ENCODE measurements at regions not wholly inside any gene's neighbourhood (a gene's known extent, or its start where the extent isn't known, plus 50 kb on each side); places are given as distances from the start of the nearest gene placed in this dataset.

DNA sequence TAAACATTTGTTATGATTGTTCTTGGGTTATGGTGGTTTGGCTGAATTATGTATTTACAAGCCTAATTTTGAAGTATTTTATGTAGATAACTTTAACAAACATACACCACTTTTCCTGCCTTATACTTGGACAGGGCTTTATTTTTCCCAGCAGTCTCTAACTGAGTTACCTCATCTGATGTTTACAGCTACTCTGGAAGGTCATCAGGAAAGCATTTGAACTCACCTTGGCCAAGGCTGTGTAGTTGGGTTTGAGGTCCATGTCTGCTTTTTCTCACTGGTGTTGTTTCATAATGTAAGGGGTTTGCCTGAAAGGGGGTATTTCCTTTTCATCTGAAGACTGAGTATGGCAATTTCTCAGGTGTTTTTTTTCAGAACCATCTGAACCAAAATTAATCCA lies 193.5 kb downstream of the RWDD3 start:
- no peaks in the 10 kb centered on the region for H3K4me1 ChIP-seq (ENCODE audit: control insufficient read depth in 1 of 2, insufficient read depth in 2 of 2, low read length in 2 of 2)
- H3K36me3 ChIP-seq (ENCODE audit: control insufficient read depth in 1 of 2, insufficient read depth in 2 of 2, low read length in 1 of 2): no peaks in the 10 kb centered on the region
- peaks cover 3% of the 10 kb centered on the region for H3K9me3 ChIP-seq (ENCODE audit: control insufficient read depth, low read length)
- DNase-seq: no peak
- intact Hi-C loops (cut with DNase I): no loop called here
- H3K4me3 ChIP-seq (ENCODE audit: low read length in 2 of 2): no peak overlapping the region
- H3K27me3 ChIP-seq (ENCODE audit: control insufficient read depth in 1 of 2, insufficient read depth in 2 of 2, low read length in 1 of 2): no peaks in the 10 kb centered on the region
- ATAC-seq (ENCODE audit: low FRiP score): no peak
- no peak overlapping the region for H3K27ac ChIP-seq (ENCODE audit: low read depth in 1 of 2, low read length in 2 of 2)

- Histone ChIP-seq H3K4me1 (ENCODE audit: control insufficient read depth in 1 of 2, insufficient read depth in 2 of 2, low read length in 2 of 2) (no peaks in the 10 kb centered on the region), H3K9me3 (ENCODE audit: control insufficient read depth, low read length) (peaks cover 3% of the 10 kb centered on the region), H3K27me3 (ENCODE audit: control insufficient read depth in 1 of 2, insufficient read depth in 2 of 2, low read length in 1 of 2) (no peaks in the 10 kb centered on the region), H3K27ac (ENCODE audit: low read depth in 1 of 2, low read length in 2 of 2) (no peak overlapping the region), H3K36me3 (ENCODE audit: control insufficient read depth in 1 of 2, insufficient read depth in 2 of 2, low read length in 1 of 2) (no peaks in the 10 kb centered on the region), H3K4me3 (ENCODE audit: low read length in 2 of 2) (no peak overlapping the region)
- 38 to 49% methylated on average over 2 of the region's 2 CpGs for WGBS, 2 donors
- intact Hi-C loops (cut with DNase I): no loop called here
- ATAC-seq (ENCODE audit: low FRiP score) (no peak), DNase-seq (no peak)
Observed at GRCh38 chr1:95431235-95431634, 197.2 kb downstream of the RWDD3 start.

GRCh38 chr1:95435611-95436010 lies 201.6 kb downstream of the RWDD3 start:
- ATAC-seq (ENCODE audit: low FRiP score) (no peak), DNase-seq (no peak)
- intact Hi-C loops (cut with DNase I): no loop called here
- Histone ChIP-seq H3K27me3 (ENCODE audit: control insufficient read depth in 1 of 2, insufficient read depth in 2 of 2, low read length in 1 of 2) (no peaks in the 10 kb centered on the region), H3K36me3 (ENCODE audit: control insufficient read depth in 1 of 2, insufficient read depth in 2 of 2, low read length in 1 of 2) (no peaks in the 10 kb centered on the region), H3K4me1 (ENCODE audit: control insufficient read depth in 1 of 2, insufficient read depth in 2 of 2, low read length in 2 of 2) (no peaks in the 10 kb centered on the region), H3K27ac (ENCODE audit: low read depth in 1 of 2, low read length in 2 of 2) (no peak overlapping the region), H3K4me3 (ENCODE audit: low read length in 2 of 2) (no peak overlapping the region), H3K9me3 (ENCODE audit: control insufficient read depth, low read length) (peaks cover 2% of the 10 kb centered on the region)
- WGBS, 2 donors: 81 to 88% methylated on average over 3 of the region's 3 CpGs

GRCh38 chr1:95437011-95437410 lies 203.0 kb downstream of the RWDD3 start:
- Histone ChIP-seq H3K4me1 (ENCODE audit: control insufficient read depth in 1 of 2, insufficient read depth in 2 of 2, low read length in 2 of 2) (no peaks in the 10 kb centered on the region), H3K36me3 (ENCODE audit: control insufficient read depth in 1 of 2, insufficient read depth in 2 of 2, low read length in 1 of 2) (no peaks in the 10 kb centered on the region), H3K27me3 (ENCODE audit: control insufficient read depth in 1 of 2, insufficient read depth in 2 of 2, low read length in 1 of 2) (no peaks in the 10 kb centered on the region), H3K4me3 (ENCODE audit: low read length in 2 of 2) (no peak overlapping the region), H3K27ac (ENCODE audit: low read depth in 1 of 2, low read length in 2 of 2) (no peak overlapping the region), H3K9me3 (ENCODE audit: control insufficient read depth, low read length) (peaks cover 2% of the 10 kb centered on the region)
- DNase-seq (no peak), ATAC-seq (ENCODE audit: low FRiP score) (no peak)
- intact Hi-C loops (cut with DNase I): no loop called here
- WGBS, 2 donors: 55 to 78% methylated on average over 3 of the region's 3 CpGs

DNA sequence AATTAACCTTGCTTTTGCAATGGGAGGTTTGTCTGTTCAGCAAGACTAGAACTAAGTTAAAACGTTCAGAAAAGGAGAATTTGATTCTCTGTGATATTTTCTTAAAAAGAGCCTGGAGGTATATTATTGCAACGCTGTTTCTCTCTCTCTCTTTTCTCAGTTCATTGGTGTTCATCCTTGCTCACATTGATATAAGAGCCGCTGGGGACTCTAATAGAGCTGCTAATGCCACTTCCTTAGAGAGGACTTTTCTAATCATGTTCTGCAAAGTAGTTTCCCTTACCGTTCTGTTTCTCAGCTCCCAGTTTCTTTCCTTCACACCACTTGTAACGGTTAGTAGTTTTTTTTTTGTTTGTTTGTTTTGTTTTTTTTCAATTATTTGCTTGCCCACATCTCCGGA lies 203.8 kb downstream of the RWDD3 start:
- no peak overlapping the region for H3K4me3 ChIP-seq (ENCODE audit: low read length in 2 of 2)
- no peaks in the 10 kb centered on the region for H3K4me1 ChIP-seq (ENCODE audit: control insufficient read depth in 1 of 2, insufficient read depth in 2 of 2, low read length in 2 of 2)
- H3K9me3 ChIP-seq (ENCODE audit: control insufficient read depth, low read length): peaks cover 2% of the 10 kb centered on the region
- H3K27ac ChIP-seq (ENCODE audit: low read depth in 1 of 2, low read length in 2 of 2): no peak overlapping the region
- no peak for DNase-seq
- intact Hi-C loops (cut with DNase I): no loop called here
- no peak for ATAC-seq (ENCODE audit: low FRiP score)
- H3K27me3 ChIP-seq (ENCODE audit: control insufficient read depth in 1 of 2, insufficient read depth in 2 of 2, low read length in 1 of 2): no peaks in the 10 kb centered on the region
- H3K36me3 ChIP-seq (ENCODE audit: control insufficient read depth in 1 of 2, insufficient read depth in 2 of 2, low read length in 1 of 2): no peaks in the 10 kb centered on the region
- whole genome bisulfite sequencing, 2 donors: 44 to 47% methylated on average over 6 of the region's 6 CpGs

- no peak for DNase-seq
- Histone ChIP-seq H3K4me1 (ENCODE audit: control insufficient read depth in 1 of 2, insufficient read depth in 2 of 2, low read length in 2 of 2) (no peaks in the 10 kb centered on the region), H3K4me3 (ENCODE audit: low read length in 2 of 2) (no peak overlapping the region), H3K27ac (ENCODE audit: low read depth in 1 of 2, low read length in 2 of 2) (no peak overlapping the region), H3K9me3 (ENCODE audit: control insufficient read depth, low read length) (peaks cover 2% of the 10 kb centered on the region), H3K36me3 (ENCODE audit: control insufficient read depth in 1 of 2, insufficient read depth in 2 of 2, low read length in 1 of 2) (no peaks in the 10 kb centered on the region), H3K27me3 (ENCODE audit: control insufficient read depth in 1 of 2, insufficient read depth in 2 of 2, low read length in 1 of 2) (no peaks in the 10 kb centered on the region)
- ATAC-seq (ENCODE audit: low FRiP score): no peak
- WGBS, 2 donors: 51 to 55% methylated on average over 4 of the region's 4 CpGs
- intact Hi-C loops (cut with DNase I): no loop called here
Observed at GRCh38 chr1:95438218-95438948, 204.4 kb downstream of the RWDD3 start.

DNA sequence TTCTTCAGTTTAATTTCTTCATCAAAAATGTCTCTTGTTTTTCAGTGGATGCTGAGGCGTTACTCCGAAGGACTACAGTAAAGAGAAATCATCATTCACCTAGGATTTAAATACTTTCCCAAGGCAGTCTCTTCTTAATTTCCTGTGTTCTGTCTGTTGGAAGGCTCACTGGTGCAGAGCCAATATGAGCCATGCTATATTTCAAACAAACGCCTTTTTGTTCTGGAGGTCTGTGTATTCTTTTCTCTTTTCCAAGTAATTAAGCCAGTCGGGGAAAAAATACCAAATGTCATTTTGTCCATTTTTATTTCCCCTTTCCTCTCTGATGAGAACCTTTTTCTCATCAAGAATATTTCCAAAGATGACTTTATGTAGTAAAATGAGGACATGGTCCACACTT lies 206.5 kb downstream of the RWDD3 start:
- WGBS, 2 donors: 61 to 68% methylated on average over 4 of the region's 4 CpGs
- intact Hi-C loops (cut with DNase I): no loop called here
- H3K9me3 ChIP-seq (ENCODE audit: control insufficient read depth, low read length): peaks cover 2% of the 10 kb centered on the region

DNA sequence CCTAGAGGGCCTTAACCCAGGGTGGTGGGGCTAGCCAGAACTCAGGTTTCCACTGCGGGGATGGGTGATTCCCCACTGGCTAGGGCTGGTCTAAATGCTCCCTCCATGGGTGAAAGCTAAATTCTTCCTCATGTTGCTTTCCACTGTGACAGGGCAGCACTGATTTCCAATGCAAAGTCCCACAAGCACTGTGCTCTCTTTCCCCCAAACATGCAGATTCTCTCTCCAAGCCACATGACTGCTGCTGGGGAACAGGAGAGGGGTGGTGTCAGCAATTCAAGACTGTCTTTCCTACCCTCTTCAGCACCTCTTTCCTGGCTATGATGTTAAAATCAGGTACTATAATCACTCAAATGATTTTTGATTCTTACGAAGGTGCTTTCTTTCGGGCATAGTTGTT lies 215.5 kb downstream of the RWDD3 start:
- Histone ChIP-seq H3K27ac (ENCODE audit: low read depth in 1 of 2, low read length in 2 of 2) (no peak overlapping the region), H3K9me3 (ENCODE audit: control insufficient read depth, low read length) (no peaks in the 10 kb centered on the region), H3K36me3 (ENCODE audit: control insufficient read depth in 1 of 2, insufficient read depth in 2 of 2, low read length in 1 of 2) (no peaks in the 10 kb centered on the region), H3K4me3 (ENCODE audit: low read length in 2 of 2) (no peak overlapping the region), H3K27me3 (ENCODE audit: control insufficient read depth in 1 of 2, insufficient read depth in 2 of 2, low read length in 1 of 2) (no peaks in the 10 kb centered on the region), H3K4me1 (ENCODE audit: control insufficient read depth in 1 of 2, insufficient read depth in 2 of 2, low read length in 2 of 2) (no peaks in the 10 kb centered on the region)
- ATAC-seq (ENCODE audit: low FRiP score) (no peak), DNase-seq (no peak)
- WGBS, 2 donors: 93% methylated on average over 3 of the region's 3 CpGs
- intact Hi-C loops (cut with DNase I): no loop called here

More for the DNA sequence above, 206.5 kb downstream of the RWDD3 start:
- Histone ChIP-seq H3K36me3 (ENCODE audit: control insufficient read depth in 1 of 2, insufficient read depth in 2 of 2, low read length in 1 of 2) (no peaks in the 10 kb centered on the region), H3K27ac (ENCODE audit: low read depth in 1 of 2, low read length in 2 of 2) (no peak overlapping the region), H3K4me1 (ENCODE audit: control insufficient read depth in 1 of 2, insufficient read depth in 2 of 2, low read length in 2 of 2) (no peaks in the 10 kb centered on the region), H3K27me3 (ENCODE audit: control insufficient read depth in 1 of 2, insufficient read depth in 2 of 2, low read length in 1 of 2) (no peaks in the 10 kb centered on the region), H3K4me3 (ENCODE audit: low read length in 2 of 2) (no peak overlapping the region)
- ATAC-seq (ENCODE audit: low FRiP score): no peak
- DNase-seq: no peak

- Histone ChIP-seq H3K27me3 (ENCODE audit: control insufficient read depth in 1 of 2, insufficient read depth in 2 of 2, low read length in 1 of 2) (no peaks in the 10 kb centered on the region), H3K4me3 (ENCODE audit: low read length in 2 of 2) (no peak overlapping the region), H3K9me3 (ENCODE audit: control insufficient read depth, low read length) (peaks cover 1% of the 10 kb centered on the region), H3K36me3 (ENCODE audit: control insufficient read depth in 1 of 2, insufficient read depth in 2 of 2, low read length in 1 of 2) (no peaks in the 10 kb centered on the region), H3K4me1 (ENCODE audit: control insufficient read depth in 1 of 2, insufficient read depth in 2 of 2, low read length in 2 of 2) (no peaks in the 10 kb centered on the region), H3K27ac (ENCODE audit: low read depth in 1 of 2, low read length in 2 of 2) (no peak overlapping the region)
- intact Hi-C loops (cut with DNase I): no loop called here
- no peak for DNase-seq
- no peak for ATAC-seq (ENCODE audit: low FRiP score)
- 63 to 66% methylated on average over 3 of the region's 3 CpGs for WGBS, 2 donors
Observed at GRCh38 chr1:95451054-95451453, 217.0 kb downstream of the RWDD3 start.
